HG03442 (cell line): ENCODE measurements at regions not wholly inside any gene's neighbourhood (a gene's known extent, or its start where the extent isn't known, plus 50 kb on each side); places are given as distances from the start of the nearest gene placed in this dataset.

Source experiments
- ATAC-seq: cut with Tn5 transposase; IDR thresholded peaks from one replicate; pipeline ENCODE4 v1.9.1; 2021; ENCODE audit warnings: mild to moderate bottlenecking, moderate library complexity; ENCODE audit not compliant: unreplicated experiment

DNA sequence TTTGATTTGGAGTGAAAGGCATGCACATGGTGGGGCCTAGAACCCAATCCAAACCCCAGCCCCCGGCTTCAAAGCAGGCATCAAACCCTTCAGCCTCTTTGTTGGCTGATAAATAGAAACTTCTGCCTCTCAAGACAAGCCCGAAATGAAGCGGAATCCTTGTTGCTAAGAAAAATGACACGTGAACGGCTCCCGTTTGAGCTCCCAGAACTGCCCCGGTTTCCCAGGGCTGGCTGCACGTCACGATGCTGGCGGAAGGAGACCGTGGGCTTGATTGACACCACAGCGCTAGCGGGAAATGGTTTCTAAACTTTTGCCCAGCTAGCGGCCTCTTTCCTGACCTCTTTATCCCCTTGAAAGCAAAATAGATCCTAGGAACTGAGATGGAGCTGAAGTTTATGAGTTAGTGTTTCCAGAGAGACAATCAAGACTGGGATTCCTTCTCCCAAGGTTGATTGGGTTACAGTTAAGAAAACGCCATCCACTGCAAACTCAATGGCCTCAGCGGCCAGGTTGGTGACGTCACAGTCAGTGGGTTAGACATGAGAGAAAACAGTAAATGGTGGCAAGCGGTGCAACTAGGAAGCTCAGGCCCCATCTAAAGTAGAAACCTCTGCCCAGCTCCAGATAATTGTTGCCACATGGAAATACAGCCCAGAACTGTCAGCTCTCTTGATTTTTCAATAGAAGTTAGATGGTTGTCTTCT is 117.0 kb downstream of the ANKRD60 start:
- ATAC-seq: no peak

DNA sequence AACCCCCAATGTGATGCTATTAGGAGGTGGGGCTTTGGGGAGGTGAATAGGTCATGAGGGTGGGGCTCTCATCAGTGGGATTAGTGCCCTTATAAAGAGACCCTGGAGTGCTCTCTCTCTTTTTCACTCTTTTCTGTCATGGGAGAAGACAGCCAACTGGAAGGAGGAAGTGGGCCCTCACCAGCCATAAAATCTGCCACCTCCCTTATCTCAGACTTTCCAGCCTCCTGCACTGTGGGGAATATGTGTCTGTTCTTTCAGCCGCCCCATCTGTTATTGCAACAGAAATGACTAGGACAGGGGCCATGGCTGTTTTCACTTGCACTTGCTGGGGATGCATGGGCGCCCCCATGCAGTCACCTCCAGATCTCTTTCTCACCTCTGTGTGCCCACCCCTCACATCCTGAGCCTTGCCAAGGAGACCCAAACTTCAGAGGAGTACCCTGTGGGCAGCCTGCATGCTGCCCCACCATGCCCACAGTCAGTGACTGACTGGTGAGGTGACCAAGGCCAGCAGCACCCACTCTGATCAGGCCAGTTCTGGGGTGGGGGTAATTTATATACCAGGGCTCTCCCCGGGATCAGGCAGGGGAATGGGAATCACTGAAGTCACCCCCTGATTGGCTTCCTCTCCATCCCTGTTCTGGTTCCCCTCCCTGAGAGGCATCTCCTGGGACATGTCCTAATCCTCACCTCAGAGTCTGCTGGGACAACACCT is 118.4 kb downstream of the ANKRD60 start:
- ATAC-seq: no peak

DNA sequence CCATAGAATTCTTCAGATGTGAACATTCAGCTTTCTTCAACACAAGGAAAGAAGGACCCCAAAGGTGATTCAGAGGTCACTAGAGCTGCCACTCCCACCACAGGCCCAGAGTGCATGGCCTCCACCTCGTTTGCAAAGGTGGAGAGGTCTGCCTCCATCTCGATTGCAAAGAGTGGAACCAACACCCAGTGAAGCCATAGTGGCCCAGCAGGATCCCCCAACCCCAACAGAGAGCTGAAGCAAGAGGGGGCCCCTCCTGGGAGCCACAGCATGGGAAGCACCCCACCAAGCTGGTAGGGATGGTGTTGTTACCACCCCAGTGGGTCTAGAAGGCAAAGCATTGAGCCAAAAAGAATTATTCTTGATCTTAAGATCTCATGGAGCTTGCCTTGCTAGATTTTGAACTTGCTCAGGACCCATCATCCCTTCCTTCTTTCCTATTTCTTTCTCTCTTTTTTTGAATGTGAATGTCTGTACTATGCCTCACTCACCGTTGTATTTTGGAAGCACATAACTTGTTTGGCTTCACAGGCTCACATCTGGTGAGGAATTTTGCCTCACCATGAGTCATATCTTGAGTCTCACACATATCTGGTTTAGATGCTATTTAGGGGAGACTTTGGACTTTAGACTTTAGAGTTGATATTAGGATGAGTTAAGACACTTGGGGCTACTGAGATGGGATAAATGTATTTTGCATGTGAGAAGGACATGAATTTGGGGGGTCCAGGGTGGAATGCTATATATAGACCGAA is 119.2 kb downstream of the ANKRD60 start:
- ATAC-seq: no peak

DNA sequence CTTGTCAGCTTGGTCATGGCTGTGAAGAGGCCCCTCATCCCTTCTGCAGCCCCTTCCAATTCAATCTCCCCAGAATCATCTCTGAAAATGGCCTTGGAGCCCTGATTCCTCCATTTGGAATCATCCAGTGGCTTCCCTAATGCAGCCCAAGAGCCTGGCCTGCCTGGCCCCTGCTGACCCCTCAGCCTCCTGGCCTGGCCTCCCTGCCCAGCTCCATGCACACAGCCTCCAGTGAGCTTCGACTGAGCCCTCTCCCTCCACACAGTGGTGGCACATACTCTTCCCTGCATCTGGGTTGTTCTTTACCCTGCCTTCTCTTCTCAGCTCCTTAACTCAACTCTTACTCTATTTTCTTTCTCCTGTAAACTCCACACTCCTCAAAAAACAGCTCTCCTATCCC is 120.9 kb downstream of the ANKRD60 start:
- ATAC-seq: no peak

DNA sequence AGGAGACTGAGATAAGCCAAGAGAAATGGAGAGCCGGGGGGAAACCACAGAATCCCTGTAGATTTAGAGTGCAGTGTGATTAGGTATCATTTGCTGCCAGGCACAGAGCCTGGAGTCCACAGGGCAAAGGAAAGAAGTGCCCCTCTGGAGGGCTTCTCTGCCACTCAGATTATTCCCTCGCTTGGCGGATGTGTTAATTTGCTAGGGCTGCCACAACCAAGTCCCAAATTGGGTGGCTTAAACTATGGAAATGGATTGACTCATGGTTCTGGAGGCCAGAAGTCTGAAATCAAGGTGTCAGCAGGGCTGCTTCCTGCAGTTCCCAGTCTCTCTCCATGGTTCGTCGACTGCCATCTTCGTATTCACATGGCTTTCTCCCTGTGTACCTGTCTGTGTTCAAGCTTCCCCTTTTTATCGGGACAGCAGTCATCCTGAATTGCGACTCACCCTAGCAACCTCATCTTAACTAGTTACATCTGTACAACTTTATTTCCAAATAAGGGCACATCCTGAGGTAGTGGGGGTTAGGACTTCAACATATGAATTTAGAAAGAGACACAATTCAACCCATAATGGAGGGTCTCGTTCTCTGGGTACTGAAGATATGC is 122.2 kb downstream of the ANKRD60 start:
- no peak for ATAC-seq

DNA sequence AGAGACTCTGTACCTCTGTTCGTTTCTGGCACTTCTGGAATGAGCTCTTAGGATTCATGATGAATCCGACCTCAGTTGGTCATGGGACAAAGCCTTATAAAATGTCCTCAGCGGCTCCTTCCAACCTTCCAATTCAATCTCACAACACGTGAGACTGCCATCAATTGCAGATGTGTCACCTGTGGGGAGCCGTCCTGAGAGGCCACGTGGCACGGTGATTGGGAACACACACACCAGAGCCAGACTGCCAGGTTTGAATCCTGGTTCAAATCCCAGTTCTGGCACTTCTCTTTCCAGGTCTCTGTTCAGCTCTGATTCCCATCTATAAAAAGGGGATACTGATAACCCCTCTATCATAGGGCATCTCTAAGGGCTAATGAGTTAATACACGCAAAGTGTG is 124.5 kb downstream of the ANKRD60 start:
- ATAC-seq: no peak

DNA sequence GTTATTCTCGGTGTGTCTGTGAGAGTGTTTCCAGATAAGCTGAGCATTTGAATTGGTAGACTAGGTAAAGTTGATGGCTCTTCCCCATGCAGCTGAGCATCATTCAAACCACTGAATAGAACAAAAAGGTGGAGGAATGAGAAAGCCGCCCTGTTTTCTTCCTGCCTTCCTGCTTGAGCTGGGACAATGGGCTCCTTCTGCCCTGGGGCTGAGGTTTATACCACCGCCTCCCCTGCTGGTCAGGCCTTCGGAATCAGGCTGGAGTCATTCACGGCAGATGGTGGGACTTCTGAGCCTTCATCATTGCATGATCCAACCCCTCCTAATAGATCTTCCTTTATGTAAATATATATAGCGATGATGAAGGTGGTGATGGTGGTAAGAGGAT is 124.9 kb downstream of the ANKRD60 start:
- ATAC-seq: no peak

DNA sequence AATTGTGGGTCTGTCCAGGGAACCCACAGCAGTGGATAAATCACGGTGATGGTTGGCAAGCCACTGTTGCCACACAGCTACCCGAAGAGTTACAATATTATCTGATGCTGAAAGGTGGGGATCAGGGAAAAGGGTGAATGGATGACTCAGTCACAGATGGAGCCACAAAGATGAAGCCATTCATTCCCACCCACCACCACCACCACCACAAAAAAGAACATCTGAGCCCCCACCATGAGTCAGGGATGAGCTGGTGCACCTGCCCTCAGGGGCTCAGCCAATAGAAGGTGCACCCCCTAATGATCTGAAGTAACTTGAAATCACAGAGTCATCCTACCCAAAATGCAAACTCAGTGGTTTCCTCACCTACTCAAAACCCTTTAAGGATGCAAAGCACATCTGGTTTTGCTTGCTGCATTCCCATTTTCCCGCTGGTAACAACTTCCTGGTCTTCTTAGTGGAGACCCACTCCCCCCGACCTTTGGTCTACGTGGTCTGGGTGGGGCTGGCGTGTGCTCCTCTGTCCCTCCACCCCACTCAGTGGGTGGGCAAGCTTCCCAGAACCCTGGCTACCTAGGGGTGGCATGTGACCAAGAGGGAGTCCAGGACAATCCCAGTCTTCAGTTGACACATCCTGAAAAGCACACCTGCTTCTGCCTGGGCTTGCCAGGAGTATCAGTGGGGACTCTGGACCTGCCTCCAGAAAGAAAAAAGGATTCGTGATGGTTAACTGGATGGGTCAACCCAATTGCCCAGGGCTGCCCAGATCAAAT is 125.5 kb downstream of the ANKRD60 start:
- ATAC-seq: no peak

DNA sequence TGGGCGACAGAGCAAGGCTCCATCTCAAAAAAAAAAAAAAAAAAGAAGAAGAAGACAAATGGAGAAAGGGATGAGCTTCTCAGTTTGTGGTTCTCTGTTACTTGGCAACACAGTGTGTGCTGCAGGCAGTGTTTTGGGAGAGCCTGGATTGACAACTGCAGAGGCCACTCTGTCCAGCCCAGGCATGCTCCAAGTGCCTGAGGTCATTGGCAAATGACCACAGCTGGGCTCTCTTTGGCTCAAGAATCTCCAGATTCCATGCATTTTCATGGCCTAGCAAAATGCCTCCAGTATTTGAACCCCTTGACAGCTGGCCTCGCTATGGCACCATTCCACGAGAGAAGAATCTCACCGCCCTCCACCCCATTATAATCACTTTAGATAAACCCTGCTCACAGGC is 126.2 kb downstream of the ANKRD60 start:
- ATAC-seq: no peak

DNA sequence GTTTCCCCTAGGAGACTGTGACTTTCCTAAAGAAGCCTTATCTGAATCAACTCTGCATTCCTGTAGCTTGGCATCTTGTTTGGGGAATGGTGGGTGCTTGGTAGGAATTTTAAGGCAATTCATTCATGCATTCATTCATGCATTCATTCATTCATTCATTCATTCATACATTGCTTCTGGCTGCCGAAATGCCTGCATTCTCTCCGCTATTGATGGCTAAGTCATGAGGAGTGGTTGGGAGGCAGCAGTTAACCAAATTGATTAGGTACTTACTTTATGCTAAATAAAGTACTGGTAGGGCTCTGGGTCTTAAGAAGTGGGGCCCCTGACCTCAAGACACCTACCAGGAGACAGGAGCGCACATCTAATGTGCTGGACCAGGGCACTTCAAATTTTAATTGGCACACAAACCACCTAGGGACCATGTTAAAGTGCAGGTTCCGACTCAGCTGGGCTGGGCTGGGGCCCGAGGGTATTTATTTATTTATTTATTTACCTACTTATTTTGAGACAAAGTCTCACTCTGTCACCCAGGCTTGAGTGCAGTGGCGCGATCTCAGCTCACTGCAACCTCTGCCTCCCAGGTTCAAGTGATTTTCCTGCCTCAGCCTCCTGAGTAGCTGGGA is 127.6 kb downstream of the ANKRD60 start:
- ATAC-seq: no peak

DNA sequence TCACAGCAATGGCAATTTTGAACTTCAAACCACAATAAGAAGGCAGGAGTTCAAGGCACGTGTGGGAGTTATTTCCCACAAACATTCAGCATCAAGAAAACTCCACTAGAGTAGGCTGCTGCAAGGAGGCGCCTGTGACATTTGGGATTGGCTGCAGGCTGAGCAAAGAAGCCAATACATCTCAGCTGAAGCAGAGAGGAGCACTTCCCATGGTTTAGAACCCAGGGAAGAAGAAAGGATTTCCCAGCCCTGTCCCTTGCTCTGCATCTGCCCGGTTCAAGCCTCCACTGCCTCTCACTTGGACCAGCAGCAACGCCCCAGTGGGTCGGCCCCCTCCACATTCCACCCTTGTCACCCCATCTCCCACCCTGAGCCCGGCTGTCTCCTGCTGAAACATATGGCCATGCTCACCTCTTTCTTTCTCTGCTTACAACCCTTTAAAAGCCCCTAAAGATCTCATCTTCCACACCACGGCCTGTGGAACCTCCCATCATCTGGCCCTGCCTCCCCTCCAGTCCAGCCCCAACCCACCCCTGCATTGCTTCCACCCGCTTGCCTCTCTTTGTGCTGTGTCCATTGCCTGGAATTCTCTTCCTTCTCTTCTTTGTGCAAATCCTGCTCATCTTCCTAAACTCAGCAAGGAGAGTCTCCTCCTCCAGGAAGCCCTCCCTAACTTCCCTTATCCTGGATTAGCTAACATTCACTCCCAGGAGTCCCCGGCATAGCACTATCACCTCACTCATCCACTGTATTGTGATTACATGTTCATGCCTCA is 128.3 kb downstream of the ANKRD60 start:
- ATAC-seq: no peak

DNA sequence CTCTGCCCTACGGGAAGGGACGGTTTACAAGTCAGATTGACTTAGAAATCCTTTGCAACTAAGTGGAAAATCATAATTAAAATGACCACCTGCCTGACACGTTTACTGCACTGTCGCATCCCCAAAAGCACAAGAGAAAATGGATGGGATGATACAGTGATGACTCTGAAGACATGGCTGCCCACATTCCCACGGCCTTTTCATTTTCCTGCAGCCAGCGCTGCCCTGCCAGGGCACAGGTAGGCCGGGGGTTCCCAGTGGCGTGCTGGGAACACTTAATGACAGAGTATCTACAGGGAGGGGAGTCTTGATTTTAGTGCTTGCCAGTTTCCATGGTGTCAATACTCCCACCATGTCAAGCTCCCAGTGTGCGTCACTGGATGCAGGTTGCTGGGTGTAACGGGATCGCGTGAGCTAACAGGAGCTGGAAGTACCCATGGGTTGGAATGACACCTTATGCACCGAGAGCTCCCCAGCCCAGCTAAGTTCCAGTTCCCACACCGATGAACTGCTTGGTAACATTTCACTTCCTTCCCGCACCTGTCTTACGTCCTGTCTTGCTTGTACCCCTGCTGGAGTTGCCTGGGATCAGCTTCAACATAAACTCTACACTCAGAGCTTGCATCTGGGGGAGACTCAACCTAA is 129.0 kb downstream of the ANKRD60 start:
- no peak for ATAC-seq

DNA sequence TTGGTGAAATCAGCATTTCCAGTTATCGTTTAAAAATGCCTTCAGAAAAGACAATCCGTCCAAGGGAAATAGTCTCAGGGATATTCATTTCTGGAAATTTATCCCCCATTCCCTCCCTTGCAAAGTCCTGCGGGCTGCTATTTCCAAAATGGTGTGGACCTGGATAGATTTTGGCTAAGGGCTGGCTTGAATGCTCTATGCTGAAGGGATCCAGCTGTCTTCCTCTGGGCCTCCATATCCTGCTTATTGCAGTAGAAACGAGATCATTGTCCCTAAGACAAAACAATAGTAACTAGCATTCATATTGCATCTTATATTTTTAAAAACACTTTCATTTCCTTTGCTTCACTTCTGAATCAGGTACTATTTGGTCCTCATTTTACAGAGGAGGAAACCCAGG is 129.9 kb downstream of the ANKRD60 start:
- ATAC-seq: no peak

DNA sequence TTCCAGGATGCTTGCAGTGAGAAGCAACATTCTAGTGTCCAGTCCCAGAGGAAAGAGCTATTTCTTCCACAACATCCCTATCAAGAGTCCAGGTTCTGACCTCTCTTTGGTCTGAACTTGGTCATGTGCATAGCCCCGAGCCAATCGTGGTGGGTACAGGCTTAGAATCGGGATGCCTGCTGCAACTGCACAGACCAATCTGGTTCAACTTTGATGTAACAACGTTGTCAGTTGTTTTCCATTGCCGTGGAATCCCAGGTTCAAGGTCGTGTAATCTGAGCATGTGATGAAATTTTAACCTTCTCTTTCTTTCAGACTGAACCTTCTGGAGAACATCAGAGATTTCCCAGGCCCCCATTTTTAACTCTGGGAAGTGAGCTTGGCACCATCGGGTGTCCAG is 130.5 kb downstream of the ANKRD60 start:
- no peak for ATAC-seq

DNA sequence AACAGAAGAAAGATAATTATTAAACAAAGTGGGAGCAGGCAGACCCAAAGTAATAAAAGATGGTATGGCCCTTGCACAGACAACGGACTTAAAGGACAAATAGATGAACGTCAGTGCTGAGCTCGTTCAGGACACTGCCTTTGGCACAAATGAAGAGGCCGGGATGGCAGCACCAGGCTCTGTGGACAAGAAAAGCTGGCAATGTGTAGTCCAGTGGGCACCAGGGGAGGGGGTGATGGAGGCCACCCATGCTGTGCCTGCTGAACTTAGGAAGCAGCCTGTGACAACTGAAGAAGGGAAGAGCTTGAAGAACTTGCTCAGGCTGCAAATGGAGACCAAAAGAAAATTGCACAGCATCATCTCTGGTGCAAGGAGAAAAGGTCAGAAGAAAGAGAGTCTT is 131.0 kb downstream of the ANKRD60 start:
- ATAC-seq: no peak

DNA sequence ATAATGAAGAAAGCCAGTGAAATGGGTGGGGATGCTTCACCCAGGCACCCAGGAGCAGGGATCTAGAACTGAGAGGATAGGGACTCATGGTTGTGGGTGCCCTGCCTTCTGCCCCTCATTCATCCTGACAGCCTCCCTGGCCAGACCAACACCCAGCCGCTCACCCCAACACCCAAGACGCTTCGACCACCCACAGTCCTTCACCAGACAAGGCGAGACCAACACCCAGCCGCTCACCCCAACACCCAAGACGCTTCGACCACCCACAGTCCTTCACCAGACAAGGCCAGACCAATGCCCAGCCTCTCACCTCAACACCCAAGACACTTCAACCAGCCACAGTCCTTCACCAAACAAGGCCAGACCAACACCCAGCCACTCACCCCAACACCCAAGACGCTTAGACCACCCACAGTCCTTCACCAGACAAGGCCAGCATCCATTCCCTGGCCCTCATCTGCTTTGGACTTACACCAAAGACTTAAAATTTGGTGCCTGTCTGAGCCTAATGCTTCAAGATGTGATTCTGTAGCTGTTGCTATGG is 131.5 kb downstream of the ANKRD60 start:
- ATAC-seq: no peak

DNA sequence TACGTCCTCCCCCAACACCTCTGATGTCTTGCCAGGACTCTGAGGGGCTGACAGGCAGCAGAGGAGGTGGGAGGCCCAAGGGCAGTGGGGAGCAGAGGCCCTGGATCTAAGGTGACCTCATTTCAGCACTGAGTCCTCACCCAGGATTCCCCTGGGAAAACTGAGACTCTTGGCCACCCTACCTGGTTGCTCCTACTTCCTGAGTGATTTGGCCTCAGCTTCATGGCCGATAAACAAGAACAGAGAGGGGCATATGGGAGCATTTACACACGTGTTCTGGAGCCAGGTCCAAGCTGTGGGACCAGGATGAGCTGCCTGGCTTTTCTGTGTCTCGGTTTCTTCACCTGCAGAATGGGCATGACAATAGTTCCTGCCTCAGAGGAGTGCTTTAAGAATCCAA is 133.8 kb downstream of the ANKRD60 start:
- no peak for ATAC-seq

DNA sequence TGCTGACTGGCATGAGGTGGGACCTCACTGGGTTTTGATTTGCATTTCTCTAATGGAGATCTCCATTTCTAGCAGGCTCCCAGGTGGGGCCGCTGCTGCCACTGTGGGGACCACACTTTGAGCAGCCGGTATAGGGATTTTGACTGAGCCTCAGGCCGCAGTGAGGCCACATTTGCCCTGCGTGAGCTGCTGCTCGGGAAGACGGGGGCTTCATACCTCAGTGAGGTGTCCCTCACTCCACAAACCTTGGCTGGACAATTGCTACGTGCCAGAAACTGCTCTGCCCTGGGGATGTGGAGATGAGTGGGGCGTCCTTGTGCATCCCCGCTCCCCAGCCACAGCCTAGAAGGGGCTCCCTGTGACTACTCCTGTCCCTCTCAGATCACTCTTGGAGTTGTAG is 134.3 kb downstream of the ANKRD60 start:
- ATAC-seq: no peak

DNA sequence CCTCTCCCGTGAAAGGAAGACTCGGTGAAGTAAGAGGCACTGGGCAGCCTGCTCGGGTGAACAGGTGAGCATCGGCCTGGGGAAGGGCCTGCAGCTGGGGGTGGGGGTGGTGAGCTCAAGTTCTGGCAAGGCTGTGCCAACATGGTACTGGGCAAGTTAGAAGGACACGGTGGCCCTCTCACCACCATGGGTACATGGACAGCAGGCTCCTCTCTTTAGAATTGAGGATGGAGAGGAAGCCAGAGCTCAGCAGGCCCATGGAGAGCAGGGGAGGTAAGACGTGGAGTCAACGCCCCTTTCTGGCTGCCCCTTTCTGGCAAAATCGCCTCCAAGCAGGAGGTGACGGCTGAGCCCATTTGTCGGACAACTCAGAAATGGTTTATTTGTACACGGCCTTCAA is 135.6 kb downstream of the ANKRD60 start:
- ATAC-seq: no peak
